HL-60 (cell line): ENCODE measurements at regions not wholly inside any gene's neighbourhood (a gene's known extent, or its start where the extent isn't known, plus 50 kb on each side); places are given as distances from the start of the nearest gene placed in this dataset.

ENCODE experiments used
- CTCF ChIP-seq: IDR thresholded peaks from one replicate; pipeline ENCODE4 v1.5.1; 2011; ENCODE audit warnings: low read length, control low read depth, inconsistent platforms; ENCODE audit not compliant: insufficient read depth
- POLR2AphosphoS5 ChIP-seq: IDR thresholded peaks from 2 replicates; pipeline ENCODE4 v1.6.1; 2012; ENCODE audit warnings: low read depth
- REST ChIP-seq: IDR thresholded peaks from 2 replicates; pipeline ENCODE4 v1.6.1; 2012; ENCODE audit warnings: low read depth; ENCODE audit not compliant: insufficient replicate concordance
- SPI1 ChIP-seq: IDR thresholded peaks from 2 replicates; pipeline ENCODE4 v1.6.1; 2012; ENCODE audit warnings: low read depth, mild to moderate bottlenecking, borderline replicate concordance

GRCh38 chr10:36489181-36489580 is 636.2 kb upstream of the ANKRD30A start:
- TF ChIP-seq CTCF (no peak), POLR2AphosphoS5 (no peak), REST (no peak), SPI1 (no peak)
